ENCODE measurements at regions not wholly inside any gene's neighbourhood (a gene's known extent, or its start where the extent isn't known, plus 50 kb on each side); places are given as distances from the start of the nearest gene placed in this dataset.

DNA sequence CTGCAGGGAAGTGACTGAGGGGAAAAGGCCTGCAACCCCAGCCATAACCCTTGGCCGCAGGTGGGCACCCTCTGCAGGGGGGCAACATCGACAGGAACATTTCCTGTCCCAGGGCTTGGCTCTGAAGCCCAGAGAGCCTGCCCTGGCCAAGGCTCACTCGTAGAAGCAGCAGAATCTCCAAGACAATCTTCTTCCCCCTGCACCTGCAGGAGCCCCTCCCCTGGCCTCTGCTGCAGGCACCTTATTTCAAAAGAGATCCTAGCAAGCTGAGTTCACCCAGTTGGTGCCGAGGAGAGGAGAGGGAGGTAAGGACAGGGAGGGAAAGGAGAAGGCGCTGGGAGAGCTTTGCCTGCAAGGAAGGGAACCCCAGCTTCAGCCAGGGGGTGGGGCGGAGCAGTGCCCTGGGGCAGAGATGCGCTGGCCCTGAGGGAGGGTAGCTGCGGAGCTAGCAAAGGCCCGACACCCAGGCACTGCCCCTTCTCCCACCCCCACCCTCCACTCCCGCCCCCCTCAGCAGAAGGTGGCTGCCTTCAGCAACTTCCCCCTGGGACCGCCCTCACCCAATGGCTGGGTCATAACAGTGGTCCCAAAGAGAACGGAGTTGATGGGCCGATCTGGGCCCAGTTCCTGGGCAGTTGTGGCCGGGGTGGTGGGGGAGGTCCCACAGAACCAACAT lies 104.3 kb upstream of the TNRC6C start:
- ATAC-seq, result no peak
- no peak for DNase-seq

DNA sequence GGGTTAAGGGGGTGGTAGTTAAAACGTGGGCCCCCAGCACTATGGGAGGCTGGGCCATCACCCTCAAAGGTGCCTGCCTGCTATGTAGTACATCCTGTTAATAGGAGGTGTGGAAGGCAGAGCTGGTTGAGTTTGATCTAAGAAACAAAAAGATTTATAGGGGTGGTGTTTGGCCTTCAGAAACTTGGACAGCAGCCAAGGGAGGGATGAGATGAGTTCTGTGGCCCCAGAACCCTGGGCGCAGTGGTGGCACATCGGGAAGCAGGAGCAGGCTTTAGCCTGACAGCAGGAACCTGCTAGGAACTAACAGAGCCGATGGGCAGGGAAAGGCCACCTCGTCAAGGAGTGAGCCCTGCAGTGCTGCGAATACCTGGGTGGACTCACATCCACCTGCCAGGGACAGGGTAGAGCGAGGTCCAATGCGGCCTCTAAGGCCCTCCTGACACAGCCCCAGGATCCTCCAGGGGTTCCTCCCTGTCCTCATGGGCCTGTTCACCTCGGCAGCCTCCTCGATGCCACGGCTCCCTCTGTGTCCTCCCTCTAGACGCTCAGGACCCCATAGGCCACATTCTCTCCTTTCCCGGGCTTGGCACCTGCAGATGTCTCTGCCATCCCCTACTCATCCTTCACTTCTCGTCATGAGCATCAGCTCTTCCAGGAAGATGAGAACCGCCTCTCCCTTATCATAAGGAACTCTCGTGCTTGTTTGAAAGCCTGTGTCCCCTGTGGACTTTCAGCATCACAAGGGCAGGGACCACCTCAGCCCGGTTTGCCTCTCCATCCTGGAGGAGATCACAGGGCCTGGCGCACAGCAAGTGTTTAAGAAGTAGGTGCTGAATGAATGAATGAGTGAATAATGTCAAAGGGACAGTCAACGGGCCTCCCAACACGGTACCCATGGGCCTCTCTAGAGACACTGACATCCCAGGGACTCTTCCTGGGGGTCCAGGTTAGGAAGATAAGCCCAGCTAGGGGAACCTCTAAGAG lies 103.5 kb upstream of the TNRC6C start:
- ATAC-seq, result no peak
- DNase-seq, result no peak

DNA sequence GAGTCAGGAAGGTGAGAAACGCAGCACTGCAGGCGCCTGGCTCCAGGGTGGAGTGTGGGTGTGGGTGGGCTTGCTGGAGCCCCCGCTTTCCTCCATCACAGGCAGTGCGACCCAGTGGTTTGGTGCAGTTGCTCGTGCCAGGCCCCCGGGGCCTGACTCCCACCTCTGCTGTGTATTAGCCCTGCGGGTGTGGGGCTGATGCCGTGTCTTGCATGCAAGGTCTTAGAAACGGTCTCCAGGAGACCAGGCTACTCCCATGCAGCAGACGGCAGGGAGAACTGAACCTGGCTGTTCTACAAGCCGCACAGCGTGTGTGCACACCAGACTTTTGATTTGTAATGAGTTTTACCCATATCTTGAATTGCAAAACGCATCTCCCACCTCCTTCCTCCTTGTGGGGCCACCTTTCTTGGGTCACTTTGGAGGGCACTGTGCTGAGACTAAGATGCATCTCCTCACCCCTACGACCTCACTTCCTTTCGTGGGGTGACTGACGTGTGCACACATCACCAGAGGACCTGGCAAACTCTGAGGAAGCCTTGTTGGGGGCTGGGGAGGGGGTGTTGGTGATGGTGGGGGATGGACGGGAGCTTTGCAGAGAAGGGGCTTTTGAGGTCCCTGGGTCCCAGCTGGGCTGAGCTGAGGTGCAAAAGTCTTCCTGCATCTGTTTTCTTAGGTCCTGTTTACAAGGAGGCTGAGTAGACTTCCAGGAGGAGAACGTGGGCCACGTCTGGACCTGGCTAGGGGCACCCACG lies 101.8 kb upstream of the TNRC6C start:
- DNase-seq, result no peak
- no peak for ATAC-seq

DNA sequence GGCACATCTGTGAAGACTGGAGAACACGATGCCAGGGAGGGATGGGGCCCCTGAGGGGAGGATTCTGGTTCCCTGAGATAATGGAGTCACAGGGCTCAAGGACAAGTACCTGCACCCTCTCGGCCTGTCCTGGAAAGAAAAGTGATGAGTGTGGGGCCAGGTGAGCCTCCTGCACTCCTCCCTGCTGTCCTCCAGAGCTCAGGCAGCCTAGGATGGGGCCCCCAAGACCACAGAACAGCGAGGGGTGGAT lies 101.3 kb upstream of the TNRC6C start:
- ATAC-seq, result no peak
- no peak for DNase-seq

DNA sequence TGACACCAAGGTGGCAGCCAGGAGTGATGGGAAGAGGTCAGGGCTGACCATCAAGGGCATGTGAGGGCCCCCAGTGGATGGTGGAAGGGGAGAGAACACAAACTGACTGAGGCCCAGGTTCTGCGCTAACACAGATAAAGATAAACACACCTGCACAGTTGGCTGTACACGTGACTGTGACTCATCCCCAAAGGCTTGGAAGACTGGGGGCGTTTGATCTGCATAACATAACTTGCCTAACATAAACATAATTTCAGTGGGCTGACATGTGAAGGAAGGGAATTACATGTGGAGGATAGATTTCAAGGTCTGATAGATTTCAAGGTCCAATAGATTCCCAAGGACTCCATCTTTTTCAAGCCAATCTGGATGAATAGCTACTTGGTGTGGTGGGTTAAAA lies 100.9 kb upstream of the TNRC6C start:
- ATAC-seq, result no peak
- no peak for DNase-seq

DNA sequence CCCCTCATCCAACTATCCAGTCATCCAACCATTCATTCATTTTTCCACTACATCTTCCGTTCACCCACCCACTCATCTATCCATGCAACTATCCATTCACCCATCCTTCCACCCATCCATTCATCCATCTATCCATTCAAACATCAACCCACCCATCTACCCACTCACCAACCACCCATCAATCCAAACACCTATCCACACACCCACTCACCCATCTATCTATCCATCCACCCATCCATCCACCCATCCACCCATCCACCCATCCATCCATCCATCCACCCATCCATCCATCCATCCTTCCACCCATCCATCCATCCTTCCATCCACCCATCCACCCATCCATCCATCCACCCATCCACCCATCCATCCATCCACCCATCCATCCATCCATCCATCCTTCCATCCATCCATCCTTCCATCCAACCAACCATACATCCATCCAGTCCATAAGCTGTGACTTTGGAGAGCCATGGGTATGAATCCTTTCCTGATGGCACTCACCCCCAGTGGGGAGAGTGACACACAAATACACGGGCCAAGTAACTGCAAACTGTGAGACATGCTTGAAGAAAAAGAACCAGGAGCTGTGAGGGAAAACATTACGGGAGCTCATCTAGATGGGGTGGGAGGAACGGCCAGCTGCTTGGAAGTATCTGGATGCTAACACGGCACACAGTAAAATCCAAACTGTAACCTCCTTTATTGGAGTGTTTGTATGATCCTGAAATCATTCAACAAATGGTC lies 100.0 kb upstream of the TNRC6C start:
- DNase-seq (no peak), ATAC-seq (no peak)

DNA sequence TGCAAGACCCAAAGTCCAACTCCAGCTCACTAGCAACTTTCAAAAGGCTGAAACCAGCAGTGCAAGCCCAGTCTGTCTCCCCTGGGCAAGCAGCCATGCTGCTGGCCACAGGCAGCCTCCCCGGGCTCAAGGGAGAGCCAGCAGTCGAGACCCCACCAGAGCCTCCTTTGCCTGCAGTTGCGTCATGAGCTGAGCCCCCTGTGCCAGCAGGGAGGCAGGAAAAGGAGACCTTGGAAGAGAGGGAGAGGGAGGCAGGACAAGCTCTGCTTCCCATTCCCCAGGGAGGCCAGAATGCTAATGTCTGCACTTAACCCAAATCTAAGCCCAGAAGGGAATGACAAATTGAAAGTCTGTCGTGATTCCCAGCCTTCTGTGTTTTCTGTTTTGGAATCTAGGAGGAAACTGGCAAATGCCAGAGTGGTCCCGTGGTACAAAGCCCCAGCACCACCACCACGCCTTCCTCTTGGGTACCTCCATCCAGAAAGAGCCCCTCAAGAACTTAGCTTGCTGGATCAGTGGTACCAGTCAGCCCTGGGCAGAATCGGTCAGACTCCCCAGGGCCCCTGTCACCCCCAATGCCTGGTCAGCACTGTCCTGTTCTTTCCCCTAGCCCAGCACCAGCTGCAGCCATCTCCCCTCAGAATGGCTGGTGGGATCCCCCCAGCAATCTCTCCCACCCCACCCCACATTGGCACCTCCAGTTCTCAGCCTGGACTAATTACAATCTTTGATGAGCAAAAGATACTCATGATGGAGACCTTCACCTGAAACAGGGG lies 99.3 kb upstream of the TNRC6C start:
- ATAC-seq, result no peak
- no peak for DNase-seq

DNA sequence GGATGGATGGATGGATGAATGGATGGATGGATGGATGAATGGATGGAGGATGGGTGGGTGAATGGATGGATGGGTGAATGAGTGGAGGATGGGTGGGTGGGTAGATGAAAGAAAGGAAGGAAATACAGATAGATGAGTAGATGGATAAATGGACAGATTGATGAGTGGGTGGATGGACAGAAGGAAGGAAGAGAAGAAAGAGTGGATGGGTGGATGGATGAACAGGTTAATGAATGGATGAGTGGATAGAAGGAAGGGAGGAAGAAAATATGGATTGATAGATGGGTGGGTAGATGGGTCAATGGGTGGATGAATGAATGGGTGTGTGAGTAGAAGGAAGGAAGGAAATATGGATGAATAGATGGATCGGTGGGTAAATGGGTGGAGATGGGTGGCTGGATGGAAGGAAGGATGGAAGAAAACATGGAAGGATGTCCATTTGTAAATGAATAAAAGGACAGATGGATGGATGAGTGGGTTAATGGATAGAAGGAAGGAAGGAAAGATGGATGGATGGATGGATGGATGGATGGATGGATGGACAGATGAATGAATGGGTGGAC lies 97.3 kb upstream of the TNRC6C start:
- DNase-seq, result no peak
- ATAC-seq, result no peak

DNA sequence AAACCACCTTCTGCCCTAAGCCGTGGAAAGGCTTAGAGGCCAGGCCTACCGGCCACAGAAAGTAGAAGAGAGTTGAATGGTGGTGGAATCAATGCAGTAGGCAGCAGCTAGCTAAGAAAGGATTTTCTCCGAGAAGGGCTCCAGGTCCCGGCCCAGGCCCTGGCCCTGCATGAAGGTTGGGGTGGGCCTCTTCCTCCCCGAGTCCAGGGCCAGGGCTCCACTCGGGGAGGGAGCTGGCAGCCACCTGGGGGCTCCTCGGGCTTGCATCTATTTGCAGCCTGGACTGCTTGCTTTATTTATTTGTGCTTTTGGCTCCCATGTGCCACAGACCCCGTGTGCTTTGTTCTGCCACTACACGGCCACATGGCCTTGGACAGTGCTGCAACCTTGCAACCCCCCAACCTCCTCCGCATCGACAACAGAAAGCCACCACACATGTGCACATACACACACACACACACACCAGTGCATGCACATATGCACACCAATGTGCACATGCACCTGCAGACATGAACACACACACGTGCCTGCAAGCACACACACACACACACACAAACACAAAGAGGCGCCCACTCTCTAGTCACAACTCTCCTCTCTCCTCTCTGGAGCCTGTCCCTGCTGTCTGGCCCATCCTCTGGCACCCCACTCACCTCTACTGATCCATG lies 96.4 kb upstream of the TNRC6C start:
- ATAC-seq (no peak), DNase-seq (no peak)

DNA sequence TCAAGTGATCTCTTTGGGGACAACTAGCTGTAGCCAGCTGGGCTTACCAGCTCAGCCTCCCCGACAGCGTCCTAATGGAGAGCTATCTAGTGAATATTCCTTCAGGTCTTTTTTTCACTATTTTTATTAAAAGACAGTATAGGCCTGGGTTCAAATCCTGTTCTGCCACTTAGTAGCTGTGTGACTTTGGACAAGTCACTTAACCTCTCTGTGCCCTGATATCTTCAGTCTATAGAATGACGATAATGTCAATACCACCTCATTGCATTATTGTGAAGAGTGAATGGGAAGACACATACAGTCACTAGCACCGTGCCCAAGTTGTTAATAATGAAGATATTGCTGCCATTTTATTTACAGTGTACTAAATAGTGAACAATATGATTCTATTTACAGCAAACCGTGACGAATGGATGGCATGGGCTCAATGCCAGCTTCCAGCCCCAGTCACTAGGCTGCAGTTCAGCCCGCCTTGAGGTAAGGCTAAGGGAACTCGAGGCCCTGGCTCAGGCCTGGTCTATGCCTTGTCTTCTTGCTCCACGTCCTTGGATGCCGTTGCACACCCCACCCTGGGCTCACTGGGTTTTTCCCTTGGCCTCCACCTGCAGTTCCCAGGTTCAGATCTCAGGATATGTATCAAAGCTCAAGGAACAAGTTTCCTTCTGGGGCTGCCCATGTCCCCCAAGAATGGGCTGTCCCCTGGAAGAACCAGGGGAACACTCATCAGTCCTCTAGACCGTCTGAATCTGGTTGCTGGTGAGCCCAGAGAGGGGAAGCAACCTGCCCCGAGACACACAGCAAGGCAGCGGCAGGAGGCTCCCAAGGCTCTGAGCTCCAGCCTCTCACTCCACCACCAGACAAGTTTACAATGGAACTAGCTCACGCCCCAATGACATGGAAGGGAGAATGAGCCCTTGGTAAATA lies 95.4 kb upstream of the TNRC6C start:
- DNase-seq (no peak), ATAC-seq (no peak)

DNA sequence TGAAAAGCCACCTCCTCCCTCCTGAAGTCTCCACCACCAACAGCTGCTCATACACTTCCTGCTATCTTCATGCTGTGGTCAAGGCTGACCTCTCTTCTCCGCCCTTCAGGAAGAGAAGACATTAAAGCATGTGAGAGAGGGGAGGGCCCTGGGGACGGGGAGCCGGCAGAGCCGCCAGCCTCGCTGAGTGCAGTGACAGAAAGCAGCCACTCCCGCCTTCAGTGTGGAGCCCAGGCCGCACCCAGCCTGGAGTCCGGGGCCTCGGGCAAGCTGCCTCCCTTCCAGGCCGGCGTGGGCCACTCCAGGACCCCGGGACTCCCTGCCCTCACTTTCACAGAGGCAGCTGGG lies 94.7 kb upstream of the TNRC6C start:
- DNase-seq, result no peak
- ATAC-seq, result no peak

DNA sequence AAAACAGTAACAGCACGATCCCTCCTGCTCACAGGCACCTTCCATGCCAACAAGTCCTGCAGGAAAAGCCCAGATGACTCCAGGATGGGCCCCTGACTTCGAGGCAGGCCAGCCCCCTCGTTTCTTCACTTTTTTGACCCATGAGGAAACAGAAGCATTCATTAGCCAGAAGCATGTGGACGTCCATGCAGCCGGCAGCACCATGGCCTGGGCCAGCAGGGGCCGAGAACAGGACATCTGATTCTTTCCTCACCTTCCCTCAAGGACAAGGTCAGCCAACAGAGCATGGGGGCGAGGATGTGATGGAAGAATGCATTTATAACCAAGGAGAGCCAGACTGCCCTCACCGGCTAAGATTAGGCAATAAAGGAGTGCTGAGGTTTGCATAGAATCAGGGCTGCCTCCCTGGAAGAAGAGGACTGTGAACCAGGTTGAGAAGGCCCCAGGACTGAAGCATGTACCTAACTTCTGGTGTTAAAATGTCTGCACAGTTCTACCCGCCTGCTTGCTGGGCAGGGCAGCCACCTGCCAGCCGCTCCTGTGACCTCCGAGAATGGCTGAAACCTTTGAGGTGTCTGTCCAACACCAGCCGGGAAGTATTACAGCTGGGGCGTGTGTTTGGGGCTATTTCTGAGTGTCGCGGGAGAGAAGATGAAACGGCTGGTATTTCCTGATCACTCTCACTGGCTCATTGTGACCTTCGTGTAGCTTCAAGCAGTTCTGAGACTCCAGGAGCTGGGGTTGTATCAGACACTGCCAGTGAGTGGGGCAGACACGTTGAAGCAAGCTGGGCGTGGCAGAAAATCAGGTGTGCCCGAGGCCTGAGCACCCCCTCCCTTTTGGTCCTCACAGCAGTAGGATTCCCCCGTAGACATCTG lies 94.0 kb upstream of the TNRC6C start:
- DNase-seq (no peak), ATAC-seq (no peak)

DNA sequence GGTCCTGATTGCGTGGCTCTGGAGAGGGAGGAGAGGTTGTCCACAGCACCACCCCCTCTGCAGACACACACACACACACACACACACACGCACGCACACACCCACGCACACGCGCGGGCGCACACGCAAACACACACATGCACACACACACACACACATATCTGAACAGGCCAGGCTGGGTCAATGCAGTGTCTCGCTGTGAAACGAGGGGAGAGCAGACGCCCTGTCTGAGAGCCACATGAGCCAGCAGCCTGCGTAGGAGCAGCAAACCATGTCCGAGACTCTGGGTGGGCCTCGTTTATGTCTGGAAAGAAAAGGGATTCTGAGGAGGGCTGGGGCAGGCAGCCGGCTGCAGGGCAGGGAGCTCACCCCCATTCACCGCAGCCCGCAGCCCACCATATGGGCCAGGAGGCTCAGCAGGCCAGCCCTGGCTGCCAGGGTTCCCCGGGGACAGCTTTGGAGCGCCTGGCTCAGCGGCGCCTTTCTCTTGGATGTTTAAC lies 93.3 kb upstream of the TNRC6C start:
- no peak for DNase-seq
- ATAC-seq, result no peak

DNA sequence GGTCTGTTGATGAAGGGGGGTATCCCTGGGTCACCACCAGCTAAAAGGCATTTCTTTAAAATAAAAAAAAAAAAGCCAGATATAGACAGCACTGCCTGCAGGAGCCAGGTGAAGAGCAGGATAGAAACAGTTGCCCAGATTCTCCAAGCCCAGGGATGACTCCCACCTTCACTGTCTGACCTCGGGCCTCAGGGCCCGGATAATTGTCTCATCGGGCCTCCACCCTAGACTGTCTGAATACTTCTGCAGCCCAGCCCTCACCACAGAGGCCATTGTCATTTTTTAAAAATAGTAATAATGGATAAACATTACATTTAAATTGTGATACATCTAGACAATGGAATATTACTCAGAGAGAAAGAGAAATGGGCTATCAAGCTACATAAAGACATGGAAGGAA lies 92.8 kb upstream of the TNRC6C start:
- DNase-seq, result no peak
- ATAC-seq, result no peak

DNA sequence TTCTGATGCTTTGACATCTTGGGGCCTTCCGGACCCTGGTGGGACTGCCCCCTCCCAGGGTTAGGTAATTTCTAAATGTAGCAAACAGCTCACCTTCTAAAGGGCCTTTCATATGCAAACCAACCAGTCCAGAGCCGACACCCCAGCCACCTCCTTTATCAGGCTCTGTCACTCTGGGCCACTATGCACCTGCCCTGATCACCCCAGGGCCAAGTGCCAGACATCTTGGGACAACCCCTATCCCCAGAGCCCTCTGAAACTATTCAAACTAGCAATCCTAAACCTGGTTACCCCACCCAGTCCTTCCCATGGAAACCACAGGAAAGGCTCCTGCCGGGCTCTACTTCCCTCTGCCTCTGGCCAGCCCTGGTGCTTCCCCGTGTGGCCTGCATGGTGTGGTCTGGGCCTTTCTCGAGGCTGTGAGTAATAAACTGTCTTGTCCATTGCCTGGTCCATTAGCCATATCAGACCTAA lies 91.2 kb upstream of the TNRC6C start:
- ATAC-seq, result peak; percentile 30
- no peak for DNase-seq

DNA sequence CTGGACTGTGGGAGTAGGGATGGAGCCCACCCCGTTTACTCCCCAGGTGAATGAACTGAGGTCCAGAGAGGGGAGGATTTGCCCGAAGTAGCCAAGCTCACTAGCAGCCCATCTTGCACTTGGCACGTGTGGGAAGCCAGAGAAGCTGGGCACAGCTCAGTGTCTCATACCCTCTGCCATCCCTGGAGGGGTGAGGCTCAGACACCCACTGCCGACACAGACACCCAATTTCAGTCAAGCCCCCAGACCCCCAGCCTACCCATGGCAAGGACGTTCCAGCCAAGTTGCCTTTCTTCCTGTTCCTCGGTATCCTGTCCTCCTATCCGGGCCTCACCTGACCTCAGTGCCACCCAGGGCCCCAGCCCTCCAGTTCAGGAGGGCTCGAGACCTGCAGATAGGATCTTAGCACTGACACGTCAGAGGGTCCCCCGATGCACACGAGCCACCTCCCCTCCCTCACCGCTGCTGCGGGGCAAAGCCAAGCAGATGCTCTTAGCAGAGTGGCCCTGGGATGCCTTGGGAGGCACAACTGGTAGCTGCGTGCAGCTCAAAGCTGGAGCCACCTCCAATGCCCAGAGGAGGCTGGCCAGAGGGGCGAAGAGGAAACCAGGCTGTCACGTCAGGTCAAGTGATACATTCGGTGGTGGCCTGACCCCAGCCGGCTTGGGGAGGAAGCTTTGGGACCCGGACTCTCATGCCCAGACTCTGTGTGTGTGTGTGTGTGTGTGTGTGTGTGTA lies 90.4 kb upstream of the TNRC6C start:
- DNase-seq, result no peak
- no peak for ATAC-seq

DNA sequence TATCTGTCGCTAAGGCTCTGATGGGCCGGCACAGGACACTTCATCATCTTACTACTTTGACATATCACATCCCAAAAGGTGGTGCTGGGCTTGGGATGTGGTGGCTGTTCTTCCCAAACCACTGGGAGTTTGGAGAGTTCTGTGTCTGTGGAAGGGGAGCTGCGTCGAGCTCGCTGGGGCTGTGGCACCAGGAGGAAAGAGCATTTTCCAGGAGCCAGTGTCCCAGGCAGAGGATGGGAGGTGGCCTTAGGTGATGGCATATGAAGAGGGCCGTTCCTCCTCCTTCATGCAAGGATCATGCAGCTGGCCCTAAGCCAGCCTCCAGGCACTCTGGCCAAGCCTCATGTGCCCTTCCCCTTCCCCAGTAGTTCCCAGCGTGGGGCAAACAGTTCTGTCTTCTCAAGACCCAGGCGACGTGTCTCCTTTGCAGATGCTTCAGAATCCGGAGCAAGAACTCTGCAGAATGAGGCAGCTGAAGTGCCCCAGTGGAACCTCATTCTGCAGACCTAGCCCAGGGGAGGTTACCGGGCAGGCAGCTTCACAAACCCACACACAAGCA lies 89.4 kb upstream of the TNRC6C start:
- ATAC-seq (no peak), DNase-seq (no peak)

All from stimulated activated naive CD8-positive, alpha-beta T cell treated with anti-CD3 and anti-CD28 coated beads, Interleukin-15, Interleukin-2, amounts not matched to agents 100 U/mL and 50 U/mL, for 24 hours (primary cell).